Tibial nerve (tissue), 4 donors: ENCODE measurements at regions not wholly inside any gene's neighbourhood (a gene's known extent, or its start where the extent isn't known, plus 50 kb on each side); places are given as distances from the start of the nearest gene placed in this dataset.

Experiments used
- EP300 ChIP-seq, 2 donors: sonication (generic); formaldehyde crosslinking; IDR thresholded peaks; one replicate each; pipeline ENCODE4 v1.6.1; 2017; ENCODE audit warnings: antibody characterized with exemption in 2 of 2, mild to moderate bottlenecking in 1 of 2
- POLR2A ChIP-seq, 2 donors: fragments of 450-650 bp; IDR thresholded peaks; one replicate each; pipeline ENCODE4 v1.6.1; 2017; ENCODE audit warnings: antibody characterized with exemption in 2 of 2, mild to moderate bottlenecking in 2 of 2, moderate library complexity in 2 of 2
- TF ChIP-seq, protein P1 (sequence below), 5 experiments: fragments of 200-600 bp in 3 of 5; fragments of 450-650 bp in 2 of 5; sonication (generic) in 3 of 5; IDR thresholded peaks; one replicate each; pipeline ENCODE4 v1.5.1; 2016 to 2019; ENCODE audit warnings: antibody characterized with exemption in 5 of 5, mild to moderate bottlenecking in 3 of 5, moderate library complexity in 2 of 5

DNA sequence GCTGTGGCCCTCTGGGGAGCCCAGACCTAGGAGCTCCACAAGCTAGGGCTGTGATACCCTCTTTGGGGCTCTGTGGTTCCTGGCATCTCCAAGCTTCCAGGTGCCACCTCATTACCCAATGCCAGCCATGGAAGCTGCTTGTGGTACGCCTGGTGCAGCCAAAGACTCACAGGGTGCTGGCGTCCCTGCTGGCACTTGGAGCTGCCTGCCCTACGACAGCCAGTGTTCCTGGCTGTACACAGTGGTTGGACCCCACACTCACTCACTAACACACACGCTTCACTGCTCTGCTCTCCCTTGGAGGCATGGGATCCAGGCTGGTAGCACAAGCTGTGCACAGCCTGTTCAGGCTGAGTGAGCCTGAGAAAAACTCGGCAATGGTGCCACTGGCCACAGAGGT lies 894.1 kb upstream of the PHF14 start:
- no peak for TF ChIP-seq POLR2A (IDR thresholded peaks at IDR 0.05)
- TF ChIP-seq, protein P1, sequence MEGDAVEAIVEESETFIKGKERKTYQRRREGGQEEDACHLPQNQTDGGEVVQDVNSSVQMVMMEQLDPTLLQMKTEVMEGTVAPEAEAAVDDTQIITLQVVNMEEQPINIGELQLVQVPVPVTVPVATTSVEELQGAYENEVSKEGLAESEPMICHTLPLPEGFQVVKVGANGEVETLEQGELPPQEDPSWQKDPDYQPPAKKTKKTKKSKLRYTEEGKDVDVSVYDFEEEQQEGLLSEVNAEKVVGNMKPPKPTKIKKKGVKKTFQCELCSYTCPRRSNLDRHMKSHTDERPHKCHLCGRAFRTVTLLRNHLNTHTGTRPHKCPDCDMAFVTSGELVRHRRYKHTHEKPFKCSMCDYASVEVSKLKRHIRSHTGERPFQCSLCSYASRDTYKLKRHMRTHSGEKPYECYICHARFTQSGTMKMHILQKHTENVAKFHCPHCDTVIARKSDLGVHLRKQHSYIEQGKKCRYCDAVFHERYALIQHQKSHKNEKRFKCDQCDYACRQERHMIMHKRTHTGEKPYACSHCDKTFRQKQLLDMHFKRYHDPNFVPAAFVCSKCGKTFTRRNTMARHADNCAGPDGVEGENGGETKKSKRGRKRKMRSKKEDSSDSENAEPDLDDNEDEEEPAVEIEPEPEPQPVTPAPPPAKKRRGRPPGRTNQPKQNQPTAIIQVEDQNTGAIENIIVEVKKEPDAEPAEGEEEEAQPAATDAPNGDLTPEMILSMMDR (IDR thresholded peaks at IDR 0.05): no peak
- no peak for TF ChIP-seq EP300 (IDR thresholded peaks at IDR 0.05)
